ENCODE measurements at regions not wholly inside any gene's neighbourhood (a gene's known extent, or its start where the extent isn't known, plus 50 kb on each side); places are given as distances from the start of the nearest gene placed in this dataset.
"Not testable (repeated sequence)": the region's sequence is repeated elsewhere in the genome, so short reads cannot be mapped to it uniquely, and the experiment has no call there.

- no peak for FAIRE-seq
These were observed 399.5 kb upstream of the SYNCRIP start for GRCh38 chr6:86042214-86042613.

GRCh38 chr6:86031713-86032112 is 389.0 kb upstream of the SYNCRIP start:
- no peak for FAIRE-seq

- FAIRE-seq: no peak
These were observed 388.2 kb upstream of the SYNCRIP start for GRCh38 chr6:86030875-86031274.

GRCh38 chr6:86028776-86029175 is 386.1 kb upstream of the SYNCRIP start:
- FAIRE-seq: no peak

- FAIRE-seq: not testable (repeated sequence)
These were observed 384.2 kb upstream of the SYNCRIP start for GRCh38 chr6:86026890-86027289.

GRCh38 chr6:86017236-86017635 is 374.6 kb upstream of the SYNCRIP start:
- FAIRE-seq: no peak

GRCh38 chr6:86016567-86016966 is 373.9 kb upstream of the SYNCRIP start:
- FAIRE-seq: no peak

- FAIRE-seq: no peak
These were observed 373.4 kb upstream of the SYNCRIP start for GRCh38 chr6:86016077-86016476.

GRCh38 chr6:86012991-86013390 is 370.3 kb upstream of the SYNCRIP start:
- not testable (repeated sequence) for FAIRE-seq

- FAIRE-seq: no peak
These were observed 368.5 kb upstream of the SYNCRIP start for GRCh38 chr6:86010915-86011786.

GRCh38 chr6:85997206-85997605 is 354.5 kb upstream of the SYNCRIP start:
- FAIRE-seq: no peak

GRCh38 chr6:85996034-85996375 is 353.3 kb upstream of the SYNCRIP start:
- no peak for FAIRE-seq

- FAIRE-seq: no peak
These were observed 352.8 kb upstream of the SYNCRIP start for GRCh38 chr6:85995339-85996033.

- no peak for FAIRE-seq
These were observed 344.0 kb upstream of the SYNCRIP start for GRCh38 chr6:85986681-85987080.

- FAIRE-seq: no peak
These were observed 340.5 kb upstream of the SYNCRIP start for GRCh38 chr6:85983032-85983659.

GRCh38 chr6:85977661-85978060 is 335.0 kb upstream of the SYNCRIP start:
- no peak for FAIRE-seq

- FAIRE-seq: no peak
These were observed 333.3 kb upstream of the SYNCRIP start for GRCh38 chr6:85975957-85976356.

- peak; percentile 72 for FAIRE-seq
These were observed 328.6 kb upstream of the SYNCRIP start for GRCh38 chr6:85971238-85971637.

GRCh38 chr6:85966828-85967227 is 324.1 kb upstream of the SYNCRIP start:
- no peak for FAIRE-seq

- peak; percentile 37 for FAIRE-seq
These were observed 319.1 kb upstream of the SYNCRIP start for GRCh38 chr6:85961746-85962145.

- FAIRE-seq: no peak
These were observed 318.4 kb upstream of the SYNCRIP start for GRCh38 chr6:85961125-85961524.

GRCh38 chr6:85948481-85948880 is 305.8 kb upstream of the SYNCRIP start:
- no peak for FAIRE-seq

GRCh38 chr6:85945459-85946185 is 302.9 kb upstream of the SYNCRIP start:
- no peak for FAIRE-seq

Measured in endometrium (tissue), 2 donors.